GM10248 (cell line): ENCODE measurements at regions not wholly inside any gene's neighbourhood (a gene's known extent, or its start where the extent isn't known, plus 50 kb on each side); places are given as distances from the start of the nearest gene placed in this dataset.

Source experiments
- CTCF ChIA-PET: fragments of 300-600 bp; sonication (Branson Sonifier 250); formaldehyde crosslinking; extraction: SDS; loops from one replicate; lab custom pipeline; 2021; ENCODE audit warnings: antibody characterized with exemption; lab: Yijun Ruan, JAX
- POLR2A ChIA-PET: fragments of 350-650 bp; sonication (Branson Sonifier 250); formaldehyde crosslinking; extraction: SDS; loops from one replicate; lab custom pipeline; 2020; ENCODE audit warnings: antibody characterized with exemption; lab: Yijun Ruan, JAX
- DNase-seq: peaks from one replicate; pipeline ENCODE4 v3.0.0; 2012; ENCODE audit errors: extremely low spot score
- CTCF ChIP-seq: IDR thresholded peaks from 2 replicates; pipeline ENCODE4 v1.5.1; 2012; ENCODE audit warnings: mild to moderate bottlenecking, low read depth; ENCODE audit errors: extremely low read depth, missing control alignments, control extremely low read depth

GRCh38 chr21:25509862-25510261 is 97.4 kb downstream of the MRPL39 start:
- TF ChIP-seq CTCF = no peak
- DNase-seq = peak; percentile 32
- ChIA-PET CTCF (interaction anchor here (1.0 kb wide), 1 partner anchor 10 kb away, joined by 4 read pairs; no protein-coding TSS in a partner anchor), POLR2A (no interaction called here)

- CTCF ChIA-PET = interaction anchor here (1.0 to 5.4 kb wide), 14 partner anchors 8 to 108 kb away, joined by 3 to 48 read pairs (median 4); no protein-coding TSS in a partner anchor
- POLR2A ChIA-PET = no interaction called here
- no peak for TF ChIP-seq CTCF
- DNase-seq = no peak
Observed at GRCh38 chr21:25508364-25508763, 98.9 kb downstream of the MRPL39 start.

GRCh38 chr21:25507522-25507921 is 99.8 kb downstream of the MRPL39 start:
- peak; percentile 39 for TF ChIP-seq CTCF
- no peak for DNase-seq
- POLR2A ChIA-PET = no interaction called here
- CTCF ChIA-PET = interaction anchor here (0.7 to 5.4 kb wide), 21 partner anchors 8 to 116 kb away, joined by 3 to 48 read pairs (median 4); no protein-coding TSS in a partner anchor

DNA sequence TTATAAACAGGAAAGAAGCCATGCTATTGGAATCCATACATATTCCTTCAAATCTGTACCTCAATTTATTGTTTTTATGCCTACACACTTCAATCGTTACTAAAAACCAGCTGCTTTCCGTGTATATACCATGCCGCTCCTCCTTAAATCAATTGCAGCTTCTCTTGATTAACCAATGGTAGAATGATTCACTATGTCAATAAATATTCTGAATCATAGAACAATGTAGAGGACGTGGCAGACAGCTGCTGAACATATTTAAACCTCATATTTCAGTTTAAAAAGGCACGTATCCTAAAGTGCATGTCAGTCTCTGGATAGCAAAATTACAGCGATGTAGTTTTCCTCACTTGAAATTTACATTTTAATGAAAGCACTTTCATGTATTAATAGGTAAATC is 100.4 kb downstream of the MRPL39 start:
- CTCF ChIA-PET = interaction anchor here (0.8 to 5.4 kb wide), 16 partner anchors 9 to 121 kb away, joined by 3 to 48 read pairs (median 4); no protein-coding TSS in a partner anchor
- DNase-seq = no peak
- no peak for TF ChIP-seq CTCF
- POLR2A ChIA-PET = no interaction called here

- ChIA-PET POLR2A (no interaction called here), CTCF (interaction anchor here (1.0 to 5.4 kb wide), 9 partner anchors 10 to 120 kb away, joined by 3 to 48 read pairs (median 4); no protein-coding TSS in a partner anchor)
- DNase-seq = no peak
- TF ChIP-seq CTCF = no peak
Observed at GRCh38 chr21:25506261-25506660, 101.0 kb downstream of the MRPL39 start.

- ChIA-PET CTCF (interaction anchor here (5.4 kb wide), 1 partner anchor 14 kb away, joined by 43 read pairs; no protein-coding TSS in a partner anchor), POLR2A (no interaction called here)
- DNase-seq = no peak
- TF ChIP-seq CTCF = no peak
Observed at GRCh38 chr21:25503981-25504380, 103.3 kb downstream of the MRPL39 start.
